NB4 (cell line): ENCODE measurements at regions not wholly inside any gene's neighbourhood (a gene's known extent, or its start where the extent isn't known, plus 50 kb on each side); places are given as distances from the start of the nearest gene placed in this dataset.

Source experiments
- DNase-seq: peaks from one replicate; pipeline ENCODE4 v3.0.0; 2010; ENCODE audit warnings: low read depth
- H3K4me3 ChIP-seq: one replicate; pipeline ENCODE4 v1.5.1; 2011; ENCODE audit warnings: mild to moderate bottlenecking, low read depth, low read length, moderate library complexity
- MYC ChIP-seq: IDR thresholded peaks from 2 replicates; pipeline ENCODE4 v1.6.1; 2011; ENCODE audit warnings: low read depth, low read length
- POLR2A ChIP-seq: IDR thresholded peaks from 2 replicates; pipeline ENCODE4 v1.6.1; 2011; ENCODE audit warnings: mild to moderate bottlenecking; ENCODE audit not compliant: insufficient read length; ENCODE audit errors: extremely low read depth
- TF ChIP-seq, protein P1 (sequence below): IDR thresholded peaks from one replicate; pipeline ENCODE4 v1.5.1; 2012; ENCODE audit warnings: low read depth, low read length
- TF ChIP-seq, protein P2 (sequence below): IDR thresholded peaks from 2 replicates; pipeline ENCODE4 v1.6.1; 2011; ENCODE audit warnings: low read depth, low read length

DNA sequence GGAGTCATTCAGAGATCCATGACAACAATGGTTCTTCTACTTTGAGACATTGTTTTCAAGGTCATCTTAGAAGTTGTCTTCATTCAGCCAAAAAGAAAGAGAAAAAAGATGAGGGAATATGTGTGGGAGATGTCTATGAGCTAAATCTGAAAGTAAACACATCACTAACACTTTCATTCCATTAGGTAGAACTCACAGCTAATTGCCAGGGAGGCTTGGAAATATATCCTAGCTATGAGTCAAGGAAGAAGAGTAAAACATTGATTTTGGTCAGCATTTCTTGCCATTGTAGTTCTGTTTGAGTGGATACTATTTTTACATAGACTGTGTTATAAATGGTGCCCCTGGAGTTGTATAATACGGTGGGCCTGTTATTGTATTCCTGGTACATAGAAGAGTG is 316.4 kb upstream of the MYOCD start:
- TF ChIP-seq MYC (no peak), POLR2A (no peak)
- TF ChIP-seq, protein P1, sequence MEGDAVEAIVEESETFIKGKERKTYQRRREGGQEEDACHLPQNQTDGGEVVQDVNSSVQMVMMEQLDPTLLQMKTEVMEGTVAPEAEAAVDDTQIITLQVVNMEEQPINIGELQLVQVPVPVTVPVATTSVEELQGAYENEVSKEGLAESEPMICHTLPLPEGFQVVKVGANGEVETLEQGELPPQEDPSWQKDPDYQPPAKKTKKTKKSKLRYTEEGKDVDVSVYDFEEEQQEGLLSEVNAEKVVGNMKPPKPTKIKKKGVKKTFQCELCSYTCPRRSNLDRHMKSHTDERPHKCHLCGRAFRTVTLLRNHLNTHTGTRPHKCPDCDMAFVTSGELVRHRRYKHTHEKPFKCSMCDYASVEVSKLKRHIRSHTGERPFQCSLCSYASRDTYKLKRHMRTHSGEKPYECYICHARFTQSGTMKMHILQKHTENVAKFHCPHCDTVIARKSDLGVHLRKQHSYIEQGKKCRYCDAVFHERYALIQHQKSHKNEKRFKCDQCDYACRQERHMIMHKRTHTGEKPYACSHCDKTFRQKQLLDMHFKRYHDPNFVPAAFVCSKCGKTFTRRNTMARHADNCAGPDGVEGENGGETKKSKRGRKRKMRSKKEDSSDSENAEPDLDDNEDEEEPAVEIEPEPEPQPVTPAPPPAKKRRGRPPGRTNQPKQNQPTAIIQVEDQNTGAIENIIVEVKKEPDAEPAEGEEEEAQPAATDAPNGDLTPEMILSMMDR: no peak
- TF ChIP-seq, protein P2, sequence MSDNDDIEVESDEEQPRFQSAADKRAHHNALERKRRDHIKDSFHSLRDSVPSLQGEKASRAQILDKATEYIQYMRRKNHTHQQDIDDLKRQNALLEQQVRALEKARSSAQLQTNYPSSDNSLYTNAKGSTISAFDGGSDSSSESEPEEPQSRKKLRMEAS: no peak
- no peak for DNase-seq
- H3K4me3 ChIP-seq: no peak overlapping the region

DNA sequence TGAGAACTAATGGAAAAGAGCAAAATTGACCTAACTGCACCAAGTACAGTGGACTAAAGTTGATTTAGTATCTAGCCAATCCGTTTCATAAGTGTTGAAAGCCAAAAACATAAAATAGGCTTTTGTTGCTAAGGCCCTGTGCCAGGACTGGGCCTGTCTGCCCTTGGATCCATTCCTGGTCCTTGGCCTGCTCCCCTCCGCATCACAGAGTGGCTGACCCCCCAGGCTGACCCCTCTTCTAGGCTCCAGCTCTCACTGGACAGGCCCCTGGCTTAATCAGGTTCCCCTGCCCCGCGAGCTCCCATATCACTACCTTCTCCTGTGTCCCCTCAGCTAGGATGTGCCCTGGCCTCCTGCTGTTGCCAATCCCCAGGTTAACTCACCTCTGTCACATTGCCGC is 313.6 kb upstream of the MYOCD start:
- TF ChIP-seq, protein P2: no peak
- TF ChIP-seq, protein P1: no peak
- H3K4me3 ChIP-seq: no peak overlapping the region
- no peak for DNase-seq

DNA sequence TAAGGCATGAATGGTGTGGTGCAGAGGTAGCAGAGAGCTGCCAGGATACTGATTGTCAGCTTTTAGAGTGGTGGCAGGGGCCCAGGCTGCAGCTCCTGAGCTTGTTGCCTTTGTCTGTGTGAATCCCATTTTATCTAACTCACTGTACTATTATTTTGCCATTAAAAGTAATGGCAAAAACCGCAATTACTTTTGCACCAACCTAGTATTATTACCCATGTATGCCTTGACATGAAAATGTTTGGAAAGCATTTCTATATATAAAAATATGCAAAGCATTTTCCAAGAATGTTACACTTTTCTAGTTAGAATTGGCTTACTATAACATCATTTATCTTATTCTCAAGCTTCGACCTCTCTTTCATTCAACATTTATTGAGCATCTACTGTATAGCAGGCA is 308.1 kb upstream of the MYOCD start:
- TF ChIP-seq MYC: no peak
- no peak for TF ChIP-seq POLR2A
- TF ChIP-seq, protein P1: no peak
- TF ChIP-seq, protein P2: no peak
- H3K4me3 ChIP-seq: no peak overlapping the region
- DNase-seq: no peak

DNA sequence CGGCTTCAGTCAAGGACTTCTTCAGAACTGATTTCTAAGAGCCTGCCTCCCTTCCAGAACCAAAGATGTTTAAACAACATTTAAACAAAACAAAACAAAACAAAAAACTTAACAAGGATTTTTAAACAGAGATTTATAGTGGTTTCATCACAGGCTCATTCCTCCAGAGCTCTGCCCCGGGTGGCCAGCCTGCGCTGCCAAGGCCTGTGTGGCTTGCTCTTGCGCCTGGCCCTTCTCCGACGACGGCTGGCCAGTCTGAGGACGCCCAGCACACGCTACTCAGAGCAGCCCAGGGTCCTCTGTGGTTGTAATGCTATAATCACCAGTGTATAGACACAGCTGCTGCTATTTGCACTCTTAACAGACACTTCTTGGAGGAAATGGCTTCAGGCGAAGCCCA is 307.2 kb upstream of the MYOCD start:
- TF ChIP-seq POLR2A: no peak
- TF ChIP-seq, protein P2: no peak
- no peak for DNase-seq
- H3K4me3 ChIP-seq: no peak overlapping the region

DNA sequence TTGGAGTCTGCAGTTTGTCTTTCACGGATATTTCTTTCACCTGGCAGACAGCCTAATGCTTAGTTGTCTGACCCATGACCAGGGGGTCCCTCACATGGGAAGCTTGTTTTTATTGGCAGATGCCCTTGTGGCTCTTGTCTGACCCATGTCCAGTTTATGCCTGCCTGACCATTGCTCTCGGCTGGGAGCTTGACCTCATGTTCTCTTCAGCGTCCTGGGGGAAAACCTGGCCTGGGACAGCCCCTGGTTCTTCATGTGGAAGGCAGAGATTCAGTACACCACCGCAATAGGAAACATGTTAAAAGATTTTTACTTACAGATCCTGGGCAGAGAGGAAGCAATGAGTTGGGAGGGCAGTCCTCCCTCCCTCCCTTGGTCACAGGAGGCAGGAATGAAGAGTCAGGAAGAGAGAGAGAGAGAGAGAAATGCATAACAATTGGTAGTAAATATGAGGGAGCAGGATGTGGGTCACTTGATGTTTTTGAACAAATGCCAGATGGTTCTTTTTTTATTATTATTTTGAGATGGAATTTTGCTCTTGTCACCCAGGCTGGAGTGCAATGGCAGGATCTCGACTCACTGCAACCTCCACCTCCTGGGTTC is 302.7 kb upstream of the MYOCD start:
- TF ChIP-seq, protein P1: no peak
- TF ChIP-seq MYC (no peak), POLR2A (no peak)
- TF ChIP-seq, protein P2: no peak
- H3K4me3 ChIP-seq: no peak overlapping the region
- no peak for DNase-seq

DNA sequence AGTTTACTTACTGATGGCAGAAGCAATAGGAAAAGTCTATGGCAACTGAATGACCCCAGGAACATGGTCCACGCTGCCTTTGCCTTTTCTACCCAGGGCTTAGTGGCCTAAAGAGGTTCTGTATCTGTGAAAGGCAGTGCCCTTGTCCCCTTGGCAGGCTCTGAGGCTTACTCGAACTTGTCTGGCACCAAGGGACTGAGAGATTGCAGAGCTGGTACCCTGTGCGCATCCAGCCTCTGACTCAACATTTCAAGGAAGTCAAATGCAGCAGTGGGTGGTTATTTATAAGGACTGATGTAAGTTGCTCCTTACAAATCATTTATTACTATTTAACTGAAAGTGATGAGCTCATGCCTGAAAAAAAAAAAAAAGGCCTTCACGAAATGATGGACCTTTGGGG is 299.9 kb upstream of the MYOCD start:
- H3K4me3 ChIP-seq: no peak overlapping the region
- DNase-seq: no peak
- TF ChIP-seq MYC: no peak
- TF ChIP-seq POLR2A: no peak
- TF ChIP-seq, protein P2: no peak
- TF ChIP-seq, protein P1: no peak
